NCI-H146 (cell line): ENCODE measurements at regions not wholly inside any gene's neighbourhood (a gene's known extent, or its start where the extent isn't known, plus 50 kb on each side); places are given as distances from the start of the nearest gene placed in this dataset.
"Not testable (repeated sequence)": the region's sequence is repeated elsewhere in the genome, so short reads cannot be mapped to it uniquely, and the experiment has no call there.

ENCODE experiments used
- DNase-seq: peaks from one replicate; lab custom pipeline; 2025; lab: John Stamatoyannopoulos, UW

DNA sequence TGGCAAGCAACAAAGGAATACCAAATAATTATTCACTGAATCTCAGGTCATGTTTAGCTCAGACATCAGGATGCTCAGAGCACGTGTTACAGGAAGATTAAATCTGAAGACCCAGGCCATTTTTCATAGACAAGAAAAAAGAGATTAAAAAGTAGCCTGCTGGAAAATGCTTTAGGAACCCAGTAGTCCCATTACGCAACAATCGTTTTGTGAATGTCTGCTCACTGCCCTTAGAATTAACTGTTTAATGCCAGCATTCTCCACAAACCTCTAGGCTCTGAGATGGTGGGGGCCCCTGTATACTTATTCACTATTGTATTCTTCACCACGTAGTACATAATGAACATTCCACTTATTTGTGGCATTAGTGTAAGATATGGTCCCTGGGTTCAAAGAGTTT lies 154.6 kb upstream of the NYAP2 start:
- DNase-seq: no peak

DNA sequence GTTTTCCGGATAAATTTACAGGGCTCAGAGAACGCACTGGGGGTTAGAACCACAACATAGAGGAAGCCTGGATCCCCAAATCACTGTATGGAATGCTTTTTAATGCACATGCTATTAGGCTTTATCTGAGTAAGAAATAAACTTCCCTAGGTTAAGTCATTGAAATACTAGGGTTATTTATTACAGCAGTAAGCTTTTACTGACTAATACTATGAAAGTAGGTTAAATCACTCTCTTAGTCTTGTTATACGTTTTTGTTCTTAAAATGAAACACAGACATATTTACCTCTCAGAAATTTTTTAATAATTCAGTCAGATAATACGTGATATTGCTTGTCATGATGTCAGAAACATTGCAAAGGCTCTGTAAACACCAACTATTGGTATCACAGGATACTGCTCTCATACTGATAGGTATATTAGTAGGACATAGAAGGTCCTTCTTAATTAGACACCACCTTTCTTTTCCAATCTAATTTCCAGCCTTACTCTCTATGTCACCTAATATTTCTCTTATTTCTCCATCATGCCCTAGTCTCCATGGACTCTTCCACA lies 162.7 kb upstream of the NYAP2 start:
- no peak for DNase-seq

DNA sequence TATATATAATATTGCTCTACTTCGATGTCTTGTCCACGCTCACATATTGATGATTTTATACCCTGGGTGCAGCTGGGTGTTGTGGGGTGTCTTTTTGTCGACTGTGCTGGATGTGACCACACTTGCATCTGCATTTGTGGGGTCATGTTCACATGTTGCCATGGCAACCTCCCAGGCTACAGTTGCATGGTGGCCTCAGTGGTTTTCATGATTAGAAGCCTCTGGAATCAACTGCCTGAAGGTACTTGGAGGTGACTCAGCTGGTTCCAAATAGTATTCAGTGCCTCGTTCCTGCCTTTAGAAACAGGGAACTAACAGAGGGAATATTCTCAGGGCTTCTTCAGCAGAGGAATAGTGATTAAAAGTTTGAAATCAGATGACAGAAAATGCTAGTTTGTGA lies 166.3 kb upstream of the NYAP2 start:
- DNase-seq: no peak

DNA sequence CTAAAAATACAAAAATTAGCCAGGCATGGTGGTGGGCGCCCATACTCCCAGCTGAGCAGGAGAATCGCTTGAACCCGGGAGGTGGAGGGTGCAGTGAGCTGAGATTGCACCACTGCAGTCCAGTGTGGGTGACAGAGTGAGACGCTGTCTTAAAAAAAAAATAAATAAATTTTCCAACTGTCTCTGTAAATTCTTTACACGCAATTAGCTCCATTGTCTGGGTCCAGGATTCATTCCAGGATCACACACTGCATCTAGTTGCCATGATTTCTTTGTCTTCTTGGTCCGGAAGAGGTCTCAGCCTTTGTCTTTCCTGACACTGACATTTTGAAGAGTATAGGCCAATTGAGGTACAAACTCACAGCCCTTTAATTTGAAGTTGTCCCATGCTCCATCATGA lies 167.6 kb upstream of the NYAP2 start:
- no peak for DNase-seq

DNA sequence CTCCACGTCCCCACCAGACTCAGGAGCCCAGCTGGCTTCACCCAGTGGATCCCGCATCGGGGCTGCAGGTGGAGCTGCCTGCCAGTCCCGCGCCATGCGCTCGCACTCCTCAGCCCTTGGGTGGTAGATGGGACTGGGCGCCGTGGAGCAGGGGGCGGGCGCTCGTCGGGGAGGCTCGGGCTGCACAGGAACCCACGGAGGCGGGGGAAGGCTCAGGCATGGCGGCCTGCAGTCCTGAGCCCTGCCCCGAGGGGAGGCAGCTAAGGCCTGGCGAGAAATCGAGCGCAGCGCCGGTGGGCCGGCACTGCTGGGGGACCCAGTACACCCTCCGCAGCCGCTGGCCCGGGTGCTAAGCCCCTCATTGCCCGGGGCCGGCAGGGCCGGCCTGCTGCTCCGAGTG lies 170.2 kb upstream of the NYAP2 start:
- DNase-seq: not testable (repeated sequence)

DNA sequence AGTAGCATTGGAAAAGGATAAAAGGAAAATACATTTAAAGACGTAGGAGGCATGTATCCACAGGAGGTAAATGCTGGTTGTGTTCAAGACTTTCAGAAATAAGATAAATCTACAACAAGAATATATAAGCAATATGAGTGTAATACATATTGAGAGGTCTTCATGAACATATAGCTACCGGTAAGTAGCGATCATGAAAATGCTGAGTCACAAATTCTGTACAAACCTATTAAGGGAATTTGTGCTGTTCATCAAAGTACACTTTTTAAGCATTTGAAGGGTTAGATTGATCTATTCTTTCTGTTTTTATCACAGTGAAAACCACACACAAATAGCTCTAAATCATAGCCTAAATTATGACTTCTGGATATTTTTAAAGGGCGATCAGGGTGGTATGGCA lies 173.1 kb upstream of the NYAP2 start:
- no peak for DNase-seq

DNA sequence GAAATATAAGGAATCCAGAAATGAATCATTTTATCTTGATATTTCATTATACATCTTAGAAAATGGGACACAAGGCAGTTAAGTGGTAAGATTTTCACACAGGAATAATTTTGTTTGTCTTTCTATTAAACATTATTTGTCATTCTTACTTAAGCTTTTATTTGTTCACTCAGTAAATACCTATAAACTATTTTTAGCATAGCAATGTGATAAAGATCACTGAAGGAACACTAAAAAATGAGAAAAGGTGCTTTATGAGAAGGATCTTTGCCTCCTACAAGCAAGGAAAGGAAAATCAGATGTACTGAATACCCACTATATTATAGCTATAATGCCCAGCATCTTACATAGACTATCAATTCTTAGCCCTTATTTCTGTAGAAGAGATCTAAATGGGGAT lies 176.2 kb upstream of the NYAP2 start:
- DNase-seq: no peak

DNA sequence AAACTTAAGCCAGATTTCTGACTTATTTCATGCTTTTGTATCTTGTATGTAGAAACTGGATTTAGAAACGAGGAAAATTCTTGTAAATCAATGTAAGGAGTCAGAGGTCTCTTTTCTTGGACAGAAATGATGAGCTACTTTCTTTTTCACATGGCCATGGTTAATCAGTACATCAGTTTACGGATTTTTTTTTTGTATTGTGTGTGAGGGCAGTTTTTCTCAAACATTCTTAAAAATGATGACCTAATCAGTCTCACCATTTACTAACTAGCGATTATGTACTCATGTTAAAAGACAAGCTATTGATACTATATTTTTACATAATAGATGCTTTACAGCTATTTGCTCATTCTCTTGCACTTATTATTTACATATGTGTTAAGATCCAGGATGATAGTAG lies 165.2 kb upstream of the DOCK10 start:
- DNase-seq: no peak

DNA sequence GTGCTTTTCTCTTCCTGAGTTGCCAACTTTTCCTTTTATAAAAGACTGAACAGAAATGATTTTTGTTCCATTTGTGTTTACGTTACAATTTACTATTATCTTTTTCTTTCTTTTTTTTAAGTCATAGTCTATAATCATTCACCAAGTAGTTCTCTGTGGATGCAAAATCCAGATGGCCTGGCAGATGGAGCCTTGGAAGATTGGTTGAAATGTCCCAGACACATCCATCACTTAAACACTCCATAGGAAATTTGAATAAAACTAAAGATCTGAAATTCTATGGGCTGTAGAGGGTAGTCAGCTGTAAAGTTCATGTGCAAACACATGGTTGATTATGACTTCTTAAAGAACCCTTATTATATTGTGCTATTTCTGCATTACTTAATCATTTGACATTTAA lies 164.8 kb upstream of the DOCK10 start:
- no peak for DNase-seq

DNA sequence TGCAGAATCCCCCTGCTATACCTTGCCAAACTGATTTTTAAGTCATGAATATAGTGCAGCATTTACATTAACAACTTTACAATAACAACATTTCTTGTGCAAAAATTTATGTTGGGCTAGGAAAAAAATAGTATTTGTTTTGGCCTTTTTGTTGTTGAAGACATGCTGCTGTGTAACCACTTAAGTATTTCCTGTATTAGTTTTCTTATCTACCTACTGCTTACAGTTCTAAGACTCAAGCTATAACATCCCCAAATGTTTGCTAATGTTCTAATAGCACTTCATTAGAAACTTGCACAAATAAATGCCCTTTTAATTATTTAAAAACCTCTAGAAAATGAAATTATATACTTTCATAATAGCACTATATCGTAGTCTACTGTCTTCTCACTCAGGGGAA lies 154.3 kb upstream of the DOCK10 start:
- no peak for DNase-seq

DNA sequence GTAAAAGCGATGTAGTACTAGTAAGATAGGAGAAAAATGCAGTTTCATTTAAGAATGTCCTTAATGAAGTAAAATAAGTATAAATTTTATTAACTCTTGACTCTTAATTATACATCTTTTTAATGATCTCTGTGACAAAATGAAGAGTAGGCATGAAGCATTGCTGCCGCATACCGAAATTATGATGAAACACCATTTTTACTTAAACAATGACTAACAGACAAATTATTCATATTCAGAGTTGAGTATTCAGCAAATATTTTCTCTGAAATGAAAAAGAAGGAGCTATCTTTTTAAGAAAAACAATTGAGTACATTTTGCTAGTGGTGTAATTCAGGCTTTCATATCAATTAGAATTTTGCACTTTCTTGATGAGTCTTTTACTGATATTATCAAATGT lies 150.6 kb upstream of the DOCK10 start:
- DNase-seq: no peak

DNA sequence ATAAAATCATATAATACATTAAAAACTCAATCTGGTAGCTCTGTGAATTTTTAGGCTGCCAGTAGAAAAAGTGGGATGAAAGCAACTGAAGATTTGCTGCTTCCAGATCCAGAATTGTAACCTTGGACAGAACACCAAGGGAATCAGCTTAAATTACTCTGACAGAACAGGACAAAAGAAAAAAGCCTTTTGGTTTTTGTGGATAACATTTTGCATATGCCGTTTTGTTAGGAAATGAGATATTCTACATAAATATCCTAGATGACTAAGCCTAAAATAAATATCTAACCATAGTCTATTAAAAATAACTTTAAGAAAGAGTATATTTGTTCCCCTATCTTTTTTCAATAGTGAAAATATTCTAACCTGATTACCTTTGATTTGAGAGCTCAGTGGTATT lies 148.7 kb upstream of the DOCK10 start:
- DNase-seq: no peak

DNA sequence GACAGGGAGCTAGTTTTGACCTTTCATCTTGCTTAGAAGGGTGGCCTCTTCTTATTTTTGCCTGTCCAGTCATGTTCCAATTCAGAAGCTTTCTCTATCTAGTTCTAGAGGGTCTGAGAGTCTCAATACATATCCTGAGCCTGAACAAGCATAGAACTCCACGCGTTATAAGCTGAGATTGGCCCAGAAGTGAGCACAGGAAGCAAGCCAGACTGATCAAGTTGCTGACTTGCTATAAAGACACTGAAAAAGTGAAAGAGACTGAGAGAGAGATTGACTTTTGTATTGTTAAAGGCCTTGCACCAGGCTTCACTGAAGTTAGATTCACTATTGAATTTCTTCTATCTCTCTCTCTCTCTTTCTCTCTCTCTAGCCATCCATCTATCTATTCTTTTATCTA lies 142.7 kb upstream of the DOCK10 start:
- DNase-seq: no peak

DNA sequence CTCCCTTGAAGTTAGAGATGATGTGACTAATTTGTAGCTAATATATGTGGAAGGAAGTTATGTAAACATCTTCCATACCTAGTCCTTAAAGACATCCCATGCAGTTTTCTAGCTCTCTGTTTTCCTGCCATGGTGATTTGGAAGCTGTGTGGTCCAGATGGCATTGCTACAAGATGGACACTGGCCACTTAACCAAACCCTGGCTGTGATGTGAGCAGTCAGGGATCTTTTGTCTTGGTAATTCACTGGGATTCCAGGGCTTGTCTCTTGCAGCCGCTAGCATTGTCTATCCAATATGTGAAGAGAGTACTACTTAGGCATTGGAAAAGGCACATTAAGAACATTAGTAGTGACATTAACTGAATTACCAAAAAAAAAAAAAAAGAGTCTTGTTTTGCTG lies 139.9 kb upstream of the DOCK10 start:
- no peak for DNase-seq

DNA sequence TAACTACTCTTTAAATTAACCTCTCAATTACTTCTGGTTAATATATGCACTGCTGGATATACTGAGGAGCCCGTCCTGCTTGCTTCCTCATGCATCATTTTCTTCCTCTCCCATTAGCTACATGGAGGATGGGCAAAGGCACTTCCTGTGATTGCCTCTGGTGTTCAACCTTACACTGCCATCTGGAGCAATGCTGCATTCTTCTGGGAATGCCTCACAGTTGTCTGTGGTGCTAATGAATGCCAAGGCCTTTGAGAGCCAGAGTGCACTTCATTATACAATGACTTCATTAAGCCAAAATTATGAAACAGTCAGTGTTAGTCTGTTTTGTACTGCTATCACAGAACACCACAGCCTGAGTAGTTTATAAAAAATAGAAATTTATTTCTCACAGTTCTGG lies 134.8 kb upstream of the DOCK10 start:
- no peak for DNase-seq

DNA sequence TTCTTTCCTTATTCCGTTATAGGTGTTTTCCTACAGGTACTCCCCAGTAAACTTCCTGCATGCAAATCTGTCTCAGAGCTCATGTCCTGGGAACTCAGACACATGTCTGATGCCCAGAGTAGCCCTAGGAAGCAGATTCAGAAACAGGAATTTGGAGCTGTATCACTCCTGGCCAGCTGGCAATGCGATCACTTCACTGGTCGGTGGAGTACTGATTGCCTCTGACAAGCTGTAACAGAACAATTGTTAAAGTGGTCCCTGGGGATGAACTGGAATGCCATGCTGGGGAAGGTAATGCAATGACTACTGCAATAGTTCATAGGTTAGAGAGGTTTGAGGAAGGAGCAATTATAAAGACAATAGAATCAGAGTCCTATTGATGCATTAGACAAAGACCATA lies 131.6 kb upstream of the DOCK10 start:
- peak; percentile 10 for DNase-seq

DNA sequence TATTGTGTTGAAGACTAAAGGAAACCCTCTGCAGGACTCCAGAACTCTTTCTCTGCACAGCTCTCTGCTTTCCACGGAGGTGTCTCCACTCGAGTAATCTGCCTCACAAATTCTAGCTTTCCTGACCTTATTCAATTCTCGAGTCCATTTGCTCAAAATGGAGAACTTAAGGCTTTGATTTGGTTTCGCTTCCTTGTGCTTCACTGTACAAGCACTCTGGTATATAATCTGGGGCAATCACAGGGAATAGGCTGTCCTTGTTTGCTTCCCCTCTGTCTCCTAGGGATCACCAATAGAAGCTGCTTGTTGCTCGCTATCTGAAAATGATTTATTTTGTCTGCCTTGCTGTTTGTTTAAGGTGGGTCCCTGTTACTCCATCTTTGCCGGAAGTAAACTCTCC lies 129.1 kb upstream of the DOCK10 start:
- no peak for DNase-seq

DNA sequence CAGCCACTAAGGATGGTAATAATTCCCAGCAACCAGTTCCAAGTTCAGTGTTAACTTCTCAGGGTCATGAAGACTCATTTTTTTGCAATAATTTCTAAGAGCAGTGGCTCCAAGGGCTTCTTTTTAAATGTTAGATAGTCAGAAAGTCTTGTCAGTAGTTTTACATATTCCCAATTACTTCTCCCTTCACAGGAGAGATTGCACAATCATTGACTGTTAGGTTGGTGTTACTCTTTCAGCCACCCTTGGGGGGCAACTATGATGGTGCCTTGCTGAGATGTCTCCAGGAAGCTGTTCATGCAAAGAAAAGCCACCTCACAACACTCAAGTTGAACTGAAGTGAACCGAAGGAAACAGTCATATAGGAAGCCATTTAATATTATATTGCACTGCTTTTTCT lies 127.9 kb upstream of the DOCK10 start:
- no peak for DNase-seq

DNA sequence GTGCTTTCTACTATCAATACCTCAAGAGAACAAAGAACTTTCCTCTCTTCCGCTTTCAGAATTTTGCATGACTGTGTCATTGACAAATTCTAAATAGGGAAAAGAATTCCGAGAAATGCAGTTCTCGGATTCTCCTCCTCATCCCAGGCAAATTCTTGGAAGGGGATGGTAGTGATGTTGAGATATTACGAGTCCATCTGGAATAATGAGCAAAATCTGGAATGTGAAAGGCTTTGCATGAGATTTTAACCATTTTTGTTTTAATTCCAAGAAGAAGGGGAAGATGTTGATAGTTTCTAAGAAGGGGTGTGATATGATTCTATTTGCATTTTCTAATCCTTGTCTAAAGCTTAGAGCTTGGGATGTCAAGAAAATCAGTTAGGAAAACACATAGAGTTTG lies 127.1 kb upstream of the DOCK10 start:
- DNase-seq: no peak

DNA sequence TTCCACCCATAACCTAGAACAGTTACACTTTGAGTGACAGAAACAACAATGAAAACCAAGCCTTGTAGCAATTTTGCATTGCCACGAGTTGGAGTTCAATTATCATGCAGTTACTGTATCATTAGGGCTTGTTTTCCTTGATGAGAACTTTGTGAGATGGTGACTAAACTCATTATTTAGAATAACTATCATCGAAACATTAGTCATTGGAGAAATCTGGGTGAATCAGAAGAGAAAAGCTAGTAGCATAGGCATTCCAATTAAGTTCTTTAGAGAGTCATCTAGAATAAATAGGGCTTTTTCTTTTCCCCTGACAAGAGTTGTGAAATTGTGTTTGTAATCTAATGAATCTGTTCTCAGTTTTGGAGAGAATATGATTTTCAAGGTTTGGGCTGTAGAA lies 122.8 kb upstream of the DOCK10 start:
- no peak for DNase-seq

DNA sequence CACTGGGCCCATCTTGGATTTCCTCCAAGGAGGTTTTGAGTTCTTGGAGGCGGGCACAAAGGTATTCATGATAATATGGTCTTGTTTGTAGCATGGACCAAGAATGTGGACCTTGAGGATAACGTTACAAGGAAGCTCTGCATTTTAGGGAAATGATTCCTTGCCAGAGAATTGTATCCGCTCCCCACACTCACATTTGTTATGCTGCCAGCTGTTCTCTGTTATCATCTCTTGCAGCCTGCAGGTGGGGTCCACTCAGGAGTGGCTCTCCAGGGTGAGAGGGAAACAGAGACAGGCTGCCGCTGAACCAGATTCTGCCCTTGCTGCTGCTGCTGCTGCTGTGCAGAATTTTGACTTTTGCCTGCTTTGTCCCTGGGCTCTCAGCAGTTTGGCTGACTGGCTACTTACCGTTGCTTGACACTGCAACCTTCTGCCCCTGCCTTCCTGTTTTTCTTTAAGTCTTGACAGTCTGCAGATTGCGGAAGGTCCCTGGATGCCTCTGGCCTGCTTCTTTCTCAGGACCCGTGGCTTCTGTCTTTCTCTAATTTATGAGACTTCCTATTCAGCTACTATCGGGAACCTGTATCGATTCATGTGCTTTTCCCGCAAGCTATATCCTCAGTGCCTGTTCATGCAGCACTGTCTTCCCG lies 122.3 kb upstream of the DOCK10 start:
- DNase-seq: no peak

DNA sequence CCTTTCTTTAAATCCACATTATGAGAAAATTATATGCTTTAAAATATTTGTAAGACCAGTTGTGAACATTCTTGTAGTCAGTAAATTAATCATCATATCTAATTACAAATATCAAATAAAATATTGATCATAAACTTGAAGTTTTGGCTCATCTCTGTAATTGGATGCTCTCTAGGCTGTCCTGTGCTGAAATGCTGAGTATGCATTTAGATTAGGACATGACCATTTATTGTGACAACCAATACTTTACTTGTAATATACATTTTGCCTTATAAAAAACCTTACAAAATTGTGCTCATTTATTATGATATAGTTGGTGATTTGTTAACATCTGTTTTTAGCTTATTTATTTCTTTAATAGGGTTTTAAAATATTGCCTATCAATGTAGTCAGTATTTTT lies 116.1 kb upstream of the DOCK10 start:
- DNase-seq: no peak

DNA sequence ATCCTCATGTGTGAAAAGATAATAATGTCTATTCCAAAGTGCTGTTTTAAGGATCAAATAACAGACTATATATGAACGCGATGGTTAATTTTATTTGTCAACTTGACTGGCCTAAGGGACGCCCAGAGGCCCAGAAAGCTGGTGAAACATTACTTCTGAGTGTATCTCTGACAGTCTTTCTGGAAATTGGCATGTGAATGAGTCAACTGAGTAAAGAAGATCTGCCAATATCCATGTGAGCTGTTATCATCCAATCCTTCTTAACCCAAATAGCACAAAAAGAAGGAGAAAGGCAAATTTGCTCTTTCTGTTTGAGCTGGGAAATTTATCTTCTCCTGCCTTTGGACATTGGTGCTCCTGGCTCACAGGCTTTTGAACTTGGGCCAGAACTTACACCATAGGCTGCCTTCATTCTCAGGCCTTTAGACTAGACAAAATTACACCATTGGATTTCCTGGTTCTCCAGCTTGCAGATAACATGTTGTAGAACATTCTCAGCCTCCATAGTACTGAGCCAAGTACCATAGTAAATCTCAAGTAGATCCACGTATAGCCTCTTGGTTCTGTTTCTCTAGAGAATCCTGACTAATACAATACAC lies 114.7 kb upstream of the DOCK10 start:
- peak; percentile 27 for DNase-seq

DNA sequence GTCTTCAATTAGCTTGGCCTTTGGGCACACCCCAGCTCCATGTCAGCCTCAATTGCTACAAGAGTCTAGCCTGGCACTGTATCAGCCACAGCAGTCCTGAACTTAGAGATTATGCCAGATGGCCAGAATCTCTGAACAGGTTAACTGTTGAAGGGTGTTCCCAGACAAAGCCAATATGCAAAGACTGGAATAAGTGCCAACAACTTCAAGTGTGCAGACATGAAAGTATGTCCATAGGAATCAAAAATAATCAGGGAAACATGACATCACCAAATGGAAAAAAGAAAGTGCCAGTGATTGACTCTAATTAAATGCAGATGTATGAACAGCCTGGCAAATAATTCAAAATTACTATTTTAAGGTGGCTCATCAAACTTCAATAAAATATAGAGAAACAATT lies 98.5 kb upstream of the DOCK10 start:
- DNase-seq: no peak
